GM12878 (cell line): ENCODE measurements at regions not wholly inside any gene's neighbourhood (a gene's known extent, or its start where the extent isn't known, plus 50 kb on each side); places are given as distances from the start of the nearest gene placed in this dataset.
A peak's percentile ranks its signal among the peaks of the same experiment; 100 is the strongest.

Experiments used
- ATAC-seq: fragments of 200-7000 bp; cut with Tn5 transposase; 3 replicates; pipeline ENCODE4 v1.9.1; 2020; ENCODE audit warnings: mild to moderate bottlenecking, moderate library complexity
- BruUV-seq: library from RNA; stranded (reverse); fragments of 400-500 nt; replicated peaks from 2 replicates; lab custom pipeline; 2021; lab: Mats Ljungman, UMichigan
- CTCF ChIA-PET: fragments of 300-600 bp; sonication (Branson Sonifier 250); formaldehyde crosslinking; extraction: SDS; loops from one replicate; lab custom pipeline; 2021; ENCODE audit warnings: inconsistent platforms; lab: Yijun Ruan, JAX
- POLR2A ChIA-PET: fragments of 350-600 bp; formaldehyde crosslinking; extraction: SDS; loops from one replicate; lab custom pipeline; 2021; ENCODE audit warnings: inconsistent platforms; lab: Charles Lee
- RAD21 ChIA-PET: fragments of 300-600 bp; sonication (Branson Sonifier 250); formaldehyde crosslinking; loops from one replicate; lab custom pipeline; 2023; ENCODE audit warnings: antibody characterized with exemption; ENCODE audit not compliant: unreplicated experiment; lab: Charles Lee
- SMC1A ChIA-PET: fragments of 300-600 bp; sonication (Branson Sonifier 250); formaldehyde crosslinking; loops from one replicate; lab custom pipeline; 2023; ENCODE audit not compliant: unreplicated experiment, uncharacterized antibody; lab: Charles Lee
- DNase-seq: peaks from one replicate; pipeline ENCODE4 v3.0.0-alpha.2; 2011; ENCODE audit warnings: low read depth, low spot score
- FAIRE-seq: peaks from 3 replicates; lab custom pipeline; 2011; peaks lifted over from hg19 to GRCh38; lab: Jason Lieb, UNC
- H2AFZ ChIP-seq: 2 replicates; pipeline ENCODE4 v1.6.0; 2011; ENCODE audit warnings: low read depth, low read length, control low read depth; ENCODE audit not compliant: control insufficient read depth
- H3K27ac ChIP-seq: 2 replicates; pipeline ENCODE4 v1.5.1; 2011; ENCODE audit warnings: control low read depth; ENCODE audit not compliant: control insufficient read depth, insufficient read depth
- H3K27me3 ChIP-seq, 2 experiments: replicated peaks in 1 of 2; 2 replicates each; pipeline versions ENCODE4 v1.6.0 to v1.6.1; 2011; ENCODE audit warnings: low read length in 1 of 2; ENCODE audit not compliant: control insufficient read depth in 2 of 2, insufficient read depth in 2 of 2
- H3K36me3 ChIP-seq, 2 experiments: 2 replicates each; pipeline ENCODE4 v1.5.1; 2011; ENCODE audit warnings: low read length in 1 of 2; ENCODE audit not compliant: control insufficient read depth in 2 of 2, insufficient read depth in 2 of 2
- H3K4me1 ChIP-seq: 2 replicates; pipeline ENCODE4 v1.6.1; 2011; ENCODE audit warnings: mild to moderate bottlenecking, low read length, moderate library complexity, mixed read lengths; ENCODE audit not compliant: control insufficient read depth, insufficient read depth
- H3K4me2 ChIP-seq: 2 replicates; pipeline ENCODE4 v1.6.0; 2011; ENCODE audit warnings: control low read depth; ENCODE audit not compliant: control insufficient read depth, insufficient read depth
- H3K4me3 ChIP-seq: fragments of 200-600 bp; sonication (generic); 2 replicates; pipeline ENCODE4 v1.5.1; 2016
- H3K79me2 ChIP-seq: 2 replicates; pipeline ENCODE4 v1.6.0; 2011; ENCODE audit warnings: low read length; ENCODE audit not compliant: control insufficient read depth, insufficient read depth
- H3K9ac ChIP-seq: 2 replicates; pipeline ENCODE4 v1.8.0; 2011; ENCODE audit warnings: low read length, control low read depth, mixed read lengths; ENCODE audit not compliant: control insufficient read depth, insufficient read depth
- H3K9me3 ChIP-seq: replicated peaks from 3 replicates; pipeline ENCODE4 v1.5.1; 2011; ENCODE audit warnings: mild to moderate bottlenecking, low read length; ENCODE audit not compliant: control insufficient read depth, insufficient read depth
- H4K20me1 ChIP-seq: 2 replicates; pipeline ENCODE4 v1.6.0; 2011; ENCODE audit not compliant: control insufficient read depth, insufficient read depth
- BACH1 ChIP-seq: fragments of 450-650 bp; IDR thresholded peaks from 2 replicates; pipeline ENCODE4 v1.6.1; 2017; ENCODE audit warnings: mild to moderate bottlenecking, borderline replicate concordance
- CBFB ChIP-seq: IDR thresholded peaks from 2 replicates; pipeline ENCODE4 v1.6.1; 2016; ENCODE audit warnings: antibody characterized with exemption, low read depth
- CBX3 ChIP-seq: fragments of 200-600 bp; sonication (generic); IDR thresholded peaks from 2 replicates; pipeline ENCODE4 v1.6.1; 2016; ENCODE audit warnings: low read depth, borderline replicate concordance
- CTCF ChIP-seq, 3 experiments: IDR thresholded peaks in 2 of 3; conservative IDR thresholded peaks in 1 of 3; 2 replicates each; pipeline ENCODE4 v1.5.1; 2011; ENCODE audit warnings: low read depth in 3 of 3, low read length in 3 of 3, mild to moderate bottlenecking in 3 of 3, control low read depth in 2 of 3, moderate library complexity in 2 of 3, inconsistent platforms in 1 of 3, mixed read lengths in 1 of 3; ENCODE audit not compliant: control insufficient read depth in 2 of 3, insufficient read depth in 1 of 3; ENCODE audit errors: extremely low read depth in 1 of 3
- HDGF ChIP-seq: fragments of 450-650 bp; IDR thresholded peaks from 2 replicates; pipeline ENCODE4 v1.6.1; 2016; ENCODE audit warnings: antibody characterized with exemption
- JUND ChIP-seq: IDR thresholded peaks from 2 replicates; pipeline ENCODE4 v1.6.1; 2012; ENCODE audit warnings: low read depth, mild to moderate bottlenecking, low read length, improper control_type of control experiment, moderate library complexity
- MXI1 ChIP-seq: fragments of 150-350 bp; IDR thresholded peaks from 2 replicates; pipeline ENCODE4 v1.6.1; 2011; ENCODE audit warnings: low read depth, mild to moderate bottlenecking, inconsistent platforms, low read length, improper control_type of control experiment
- NKRF ChIP-seq: fragments of 450-650 bp; conservative IDR thresholded peaks from 2 replicates; pipeline ENCODE4 v1.6.1; 2017; ENCODE audit warnings: mild to moderate bottlenecking, moderate library complexity
- RAD51 ChIP-seq: fragments of 450-650 bp; IDR thresholded peaks from 2 replicates; pipeline ENCODE4 v1.6.1; 2016; ENCODE audit warnings: moderate library complexity, mild to moderate bottlenecking, inconsistent platforms
- RELA ChIP-seq: fragments of 450-650 bp; IDR thresholded peaks from 2 replicates; pipeline ENCODE4 v1.8.0; 2014; ENCODE audit warnings: borderline replicate concordance; ENCODE audit not compliant: partially characterized antibody
- USF2 ChIP-seq: IDR thresholded peaks from 2 replicates; pipeline ENCODE4 v1.6.1; 2011; ENCODE audit warnings: low read depth, low read length, improper control_type of control experiment, borderline replicate concordance
- WGBS: methylation state at CpG from one replicate; pipeline ENCODE4 v1.1.6; 2016; ENCODE audit warnings: low lambda C conversion rate; ENCODE audit not compliant: insufficient replicate concordance, insufficient coverage; ENCODE audit errors: missing lambda C conversion rate; 5-methylcytosine and 5-hydroxymethylcytosine counted together
- in situ Hi-C: fragments of 300-500 bp; cut with MboI; formaldehyde crosslinking; loops from 9 replicates; pipeline ENCODE4 v1.14.3; 2018; ENCODE audit warnings: mixed read lengths
- intact Hi-C: fragments of 100-400 bp; cut with micrococcal nuclease; formaldehyde crosslinking; loops from one replicate; pipeline ENCODE4 v1.14.2; 2022; ENCODE audit not compliant: unreplicated experiment

GRCh38 chr15:53389271-53390037 is 370.0 kb downstream of the WDR72 start:
- DNase-seq (no peak), FAIRE-seq (no peak), ATAC-seq (no peak)
- in situ Hi-C loops (no loop called here), intact Hi-C loops (loop anchor here (10.0 kb wide), 1 partner anchor 325 kb away; no protein-coding TSS in a partner anchor)
- Histone ChIP-seq H2AFZ (no peak overlapping the region), H4K20me1 (no peaks in the 10 kb centered on the region), H3K9me3 (no peaks in the 10 kb centered on the region), H3K27me3 (no peaks in the 10 kb centered on the region), H3K79me2 (no peaks in the 10 kb centered on the region), H3K4me1 (no peaks in the 10 kb centered on the region), H3K36me3 (no peaks in the 10 kb centered on the region), H3K4me3 (no peak overlapping the region), H3K4me2 (no peak overlapping the region), H3K27ac (no peak overlapping the region), H3K9ac (no peak overlapping the region)
- TF ChIP-seq BACH1 (no peak), NKRF (no peak), JUND (no peak), RELA (no peak)
- ChIA-PET RAD21 (no interaction called here), POLR2A (no interaction called here), SMC1A (no interaction called here), CTCF (no interaction called here)
- BruUV-seq, result no TSS peak
- WGBS, result 50% methylated on average over 15 of the region's 15 CpGs

GRCh38 chr15:53384417-53384816 is 375.0 kb downstream of the WDR72 start:
- no peaks in the 10 kb centered on the region for H4K20me1 ChIP-seq
- H3K4me1 ChIP-seq, result no peaks in the 10 kb centered on the region
- WGBS, result 21% methylated on average over 3 of the region's 3 CpGs
- ChIA-PET SMC1A (no interaction called here), RAD21 (no interaction called here), POLR2A (no interaction called here), CTCF (interaction anchor here (0.6 kb wide), 1 partner anchor 8 kb away, joined by 3 read pairs; no protein-coding TSS in a partner anchor)
- H3K36me3 ChIP-seq, result no peaks in the 10 kb centered on the region
- no peaks in the 10 kb centered on the region for H3K79me2 ChIP-seq
- no peak overlapping the region for H3K4me3 ChIP-seq
- H2AFZ ChIP-seq, result no peak overlapping the region
- intact Hi-C loops, result loop anchor here (10.0 kb wide), 1 partner anchor 330 kb away; no protein-coding TSS in a partner anchor
- ATAC-seq (peak; percentile 55; the same call in 2 of the 3 replicates), FAIRE-seq (no peak), DNase-seq (no peak)
- H3K9ac ChIP-seq, result no peak overlapping the region
- H3K9me3 ChIP-seq, result no peaks in the 10 kb centered on the region
- no peaks in the 10 kb centered on the region for H3K27me3 ChIP-seq
- in situ Hi-C loops, result no loop called here
- no peak overlapping the region for H3K27ac ChIP-seq
- no TSS peak for BruUV-seq
- no peak overlapping the region for H3K4me2 ChIP-seq
- TF ChIP-seq CBX3, result no peak
- no peak for TF ChIP-seq BACH1
- no peak for TF ChIP-seq CBFB
- no peak for TF ChIP-seq HDGF
- TF ChIP-seq CTCF (IDR thresholded peaks at IDR 0.05 in 2 of 3, conservative IDR thresholded peaks at IDR 0.05 in 1 of 3; ENCODE audit: control insufficient read depth in 2 of 3, extremely low read depth in 1 of 3, insufficient read depth in 1 of 3, low read depth in 3 of 3, low read length in 3 of 3), result peak; percentile 11 to 19 (median 16); a peak in 2 of 6 replicates
- TF ChIP-seq MXI1, result no peak
- TF ChIP-seq USF2, result no peak
- TF ChIP-seq RAD51, result no peak
